ENCODE measurements at regions not wholly inside any gene's neighbourhood (a gene's known extent, or its start where the extent isn't known, plus 50 kb on each side); places are given as distances from the start of the nearest gene placed in this dataset.

DNA sequence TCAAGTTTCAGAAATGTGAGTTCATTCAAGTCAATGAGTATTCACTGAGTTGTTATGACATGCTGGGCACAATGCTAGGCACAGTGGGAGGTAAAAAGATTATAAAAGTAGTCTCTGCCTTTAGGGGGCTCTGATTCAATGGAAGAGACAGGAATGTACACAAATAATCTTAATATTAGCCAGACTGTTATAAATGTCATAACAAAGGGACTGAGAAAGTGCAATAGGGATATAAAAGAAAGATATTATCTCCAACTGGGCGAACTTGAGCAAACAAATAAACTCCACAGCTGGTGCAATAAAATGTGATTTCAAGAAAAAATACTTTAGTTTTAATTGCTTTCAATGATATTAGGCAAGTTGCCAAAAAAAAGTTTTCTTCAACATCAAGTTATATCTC lies 755.2 kb downstream of the BRINP1 start:
- no peaks in the 10 kb centered on the region for H3K9me3 ChIP-seq (ENCODE audit: low read depth)

DNA sequence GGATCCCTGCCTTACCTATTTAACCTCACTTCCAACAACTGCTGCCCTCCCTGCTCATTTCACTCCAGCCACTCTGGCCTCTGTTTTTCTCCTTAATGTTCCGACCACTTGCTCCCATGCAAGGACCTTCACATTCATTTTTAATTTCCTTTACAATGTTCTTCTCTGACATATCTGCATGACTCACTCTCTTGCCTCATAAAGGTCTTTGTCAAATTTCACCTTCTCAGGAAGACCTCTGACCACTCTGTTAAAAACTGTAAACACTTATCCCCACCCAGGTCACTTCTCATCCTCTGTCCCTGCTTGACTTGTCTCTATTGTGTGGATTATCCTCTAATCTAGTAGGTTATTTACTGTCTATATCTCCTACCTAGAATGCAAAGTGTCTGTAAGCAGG lies 751.2 kb downstream of the BRINP1 start:
- no peak overlapping the region for H3K27ac Mint-ChIP-seq
- Histone ChIP-seq H3K9me3 (ENCODE audit: low read depth) (no peaks in the 10 kb centered on the region), H3K27me3 (no peaks in the 10 kb centered on the region), H3F3A (ENCODE audit: low read depth) (no peaks in the 10 kb centered on the region), H2AFZ (replicated peaks) (no peak overlapping the region), H3K4me2 (no peak overlapping the region), H3K4me1 (no peaks in the 10 kb centered on the region), H3K79me2 (ENCODE audit: low read depth) (no peaks in the 10 kb centered on the region), H3K27ac (no peak overlapping the region), H4K20me1 (ENCODE audit: low read depth) (no peaks in the 10 kb centered on the region), H3K9ac (no peak overlapping the region), H3K4me3 (no peak overlapping the region), H3K36me3 (no peaks in the 10 kb centered on the region)
- no peak for DNase-seq (ENCODE audit: low spot score)
- TF ChIP-seq EZH2phosphoT487 (IDR thresholded peaks at IDR 0.05): no peak
- TF ChIP-seq, protein P1, sequence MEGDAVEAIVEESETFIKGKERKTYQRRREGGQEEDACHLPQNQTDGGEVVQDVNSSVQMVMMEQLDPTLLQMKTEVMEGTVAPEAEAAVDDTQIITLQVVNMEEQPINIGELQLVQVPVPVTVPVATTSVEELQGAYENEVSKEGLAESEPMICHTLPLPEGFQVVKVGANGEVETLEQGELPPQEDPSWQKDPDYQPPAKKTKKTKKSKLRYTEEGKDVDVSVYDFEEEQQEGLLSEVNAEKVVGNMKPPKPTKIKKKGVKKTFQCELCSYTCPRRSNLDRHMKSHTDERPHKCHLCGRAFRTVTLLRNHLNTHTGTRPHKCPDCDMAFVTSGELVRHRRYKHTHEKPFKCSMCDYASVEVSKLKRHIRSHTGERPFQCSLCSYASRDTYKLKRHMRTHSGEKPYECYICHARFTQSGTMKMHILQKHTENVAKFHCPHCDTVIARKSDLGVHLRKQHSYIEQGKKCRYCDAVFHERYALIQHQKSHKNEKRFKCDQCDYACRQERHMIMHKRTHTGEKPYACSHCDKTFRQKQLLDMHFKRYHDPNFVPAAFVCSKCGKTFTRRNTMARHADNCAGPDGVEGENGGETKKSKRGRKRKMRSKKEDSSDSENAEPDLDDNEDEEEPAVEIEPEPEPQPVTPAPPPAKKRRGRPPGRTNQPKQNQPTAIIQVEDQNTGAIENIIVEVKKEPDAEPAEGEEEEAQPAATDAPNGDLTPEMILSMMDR (IDR thresholded peaks at IDR 0.05): no peak
- TF ChIP-seq EZH2 (IDR thresholded peaks at IDR 0.05): no peak
- H3K4me1 Mint-ChIP-seq: peaks cover 2% of the 10 kb centered on the region
- H3K9me3 Mint-ChIP-seq: no peaks in the 10 kb centered on the region
- no peaks in the 10 kb centered on the region for H3K27me3 Mint-ChIP-seq (ENCODE audit: insufficient read depth, low read depth)
- no peaks in the 10 kb centered on the region for H3K36me3 Mint-ChIP-seq
- H3K4me3 Mint-ChIP-seq: no peak overlapping the region

More for the DNA sequence above, 755.2 kb downstream of the BRINP1 start:
- Histone ChIP-seq H3K4me2 (no peak overlapping the region), H3K9ac (no peak overlapping the region), H3F3A (ENCODE audit: low read depth) (no peaks in the 10 kb centered on the region), H3K4me3 (no peak overlapping the region), H3K36me3 (no peaks in the 10 kb centered on the region), H4K20me1 (ENCODE audit: low read depth) (no peaks in the 10 kb centered on the region), H2AFZ (replicated peaks) (no peak overlapping the region), H3K79me2 (ENCODE audit: low read depth) (no peaks in the 10 kb centered on the region), H3K27me3 (no peaks in the 10 kb centered on the region), H3K4me1 (no peaks in the 10 kb centered on the region), H3K27ac (no peak overlapping the region)
- Mint-ChIP-seq H3K36me3 (no peaks in the 10 kb centered on the region), H3K4me1 (peaks cover 2% of the 10 kb centered on the region), H3K27me3 (ENCODE audit: insufficient read depth, low read depth) (no peaks in the 10 kb centered on the region), H3K9me3 (no peaks in the 10 kb centered on the region), H3K4me3 (no peak overlapping the region), H3K27ac (no peak overlapping the region)
- no peak for DNase-seq (ENCODE audit: low spot score)
- TF ChIP-seq, protein P1 (IDR thresholded peaks at IDR 0.05): no peak
- TF ChIP-seq EZH2phosphoT487 (IDR thresholded peaks at IDR 0.05) (no peak), EZH2 (IDR thresholded peaks at IDR 0.05) (no peak)

DNA sequence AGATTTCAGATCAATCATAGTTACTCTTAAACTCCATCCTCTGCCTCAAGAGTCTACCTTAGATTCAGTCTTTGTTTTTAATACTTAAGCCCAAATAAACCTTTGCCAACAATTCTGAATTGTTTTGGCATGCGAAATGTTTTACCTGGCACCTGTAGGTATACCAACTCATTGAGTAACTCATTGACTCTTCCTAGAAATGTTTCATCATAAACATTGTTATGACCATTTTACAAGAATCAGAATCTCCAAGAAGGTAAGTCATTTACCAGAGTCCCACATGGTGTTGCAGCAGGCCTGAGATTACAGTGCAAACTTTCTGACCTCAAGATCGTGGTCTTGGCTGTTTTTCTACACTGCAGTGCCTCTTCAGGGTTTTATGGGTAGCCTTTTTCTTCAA lies 750.4 kb downstream of the BRINP1 start:
- H3K9me3 Mint-ChIP-seq: no peaks in the 10 kb centered on the region
- peaks cover 2% of the 10 kb centered on the region for H3K4me1 Mint-ChIP-seq
- H3K27me3 Mint-ChIP-seq (ENCODE audit: insufficient read depth, low read depth): no peaks in the 10 kb centered on the region
- no peak overlapping the region for H3K27ac Mint-ChIP-seq
- H4K20me1 ChIP-seq (ENCODE audit: low read depth): no peaks in the 10 kb centered on the region
- no peak overlapping the region for H3K4me2 ChIP-seq
- no peak overlapping the region for H3K4me3 Mint-ChIP-seq
- H2AFZ ChIP-seq (replicated peaks): no peak overlapping the region
- no peaks in the 10 kb centered on the region for H3K4me1 ChIP-seq
- no peaks in the 10 kb centered on the region for H3K27me3 ChIP-seq
- no peak for TF ChIP-seq EZH2 (IDR thresholded peaks at IDR 0.05)
- TF ChIP-seq EZH2phosphoT487 (IDR thresholded peaks at IDR 0.05): no peak
- TF ChIP-seq, protein P1 (IDR thresholded peaks at IDR 0.05): no peak
- DNase-seq (ENCODE audit: low spot score): no peak
- no peaks in the 10 kb centered on the region for H3K36me3 ChIP-seq
- no peak overlapping the region for H3K4me3 ChIP-seq
- H3K79me2 ChIP-seq (ENCODE audit: low read depth): no peaks in the 10 kb centered on the region
- no peak overlapping the region for H3K9ac ChIP-seq
- no peaks in the 10 kb centered on the region for H3K36me3 Mint-ChIP-seq
- H3F3A ChIP-seq (ENCODE audit: low read depth): no peaks in the 10 kb centered on the region
- no peak overlapping the region for H3K27ac ChIP-seq
- H3K9me3 ChIP-seq (ENCODE audit: low read depth): no peaks in the 10 kb centered on the region
